OCI-LY1 (cell line): ENCODE measurements at regions not wholly inside any gene's neighbourhood (a gene's known extent, or its start where the extent isn't known, plus 50 kb on each side); places are given as distances from the start of the nearest gene placed in this dataset.

Experiments
- CTCF ChIP-seq: fragments of 200-600 bp; sonication (generic), shearing (Covaris generic); IDR thresholded peaks from 2 replicates; pipeline ENCODE4 v1.5.1; 2017; ENCODE audit warnings: mild to moderate bottlenecking, antibody characterized with exemption, low read length, moderate library complexity, mixed read lengths
- EZH2 ChIP-seq: fragments of 200-600 bp; sonication (generic), shearing (Covaris generic); IDR thresholded peaks from 2 replicates; pipeline ENCODE4 v1.8.0; 2017; ENCODE audit warnings: borderline replicate concordance, mixed run types, mild to moderate bottlenecking, antibody characterized with exemption, low read length, moderate library complexity, mixed read lengths

GRCh38 chr13:65937251-65937650 is 1292.9 kb downstream of the PCDH9 start:
- TF ChIP-seq CTCF, result no peak
- no peak for TF ChIP-seq EZH2
